GM21447 (cell line): ENCODE measurements at regions not wholly inside any gene's neighbourhood (a gene's known extent, or its start where the extent isn't known, plus 50 kb on each side); places are given as distances from the start of the nearest gene placed in this dataset.
"Not testable (repeated sequence)": the region's sequence is repeated elsewhere in the genome, so short reads cannot be mapped to it uniquely, and the experiment has no call there.

Experiments
- ATAC-seq: cut with Tn5 transposase; IDR thresholded peaks from one replicate; pipeline ENCODE4 v1.9.1; 2021; ENCODE audit not compliant: unreplicated experiment

DNA sequence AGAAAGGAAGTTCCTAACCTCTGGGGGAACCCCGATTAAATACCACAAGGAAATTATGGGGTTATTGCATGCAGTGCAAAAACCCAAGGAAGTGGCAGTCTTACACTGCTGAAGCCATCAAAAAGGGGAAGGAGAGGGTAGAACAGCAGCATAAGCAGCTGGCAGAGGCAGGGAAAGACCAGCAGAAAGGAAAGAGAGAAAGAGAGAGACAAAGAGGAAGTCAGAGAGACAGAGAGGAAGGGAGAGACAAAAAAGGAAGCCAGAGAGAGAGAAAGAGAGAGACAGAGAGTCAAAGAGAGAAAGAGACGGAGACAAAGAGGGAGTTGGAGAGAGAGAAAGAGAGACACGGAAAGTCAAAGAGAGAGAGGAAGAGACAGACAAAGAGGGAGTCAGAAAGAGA is 689.1 kb downstream of the TFAP2A start:
- not testable (repeated sequence) for ATAC-seq

DNA sequence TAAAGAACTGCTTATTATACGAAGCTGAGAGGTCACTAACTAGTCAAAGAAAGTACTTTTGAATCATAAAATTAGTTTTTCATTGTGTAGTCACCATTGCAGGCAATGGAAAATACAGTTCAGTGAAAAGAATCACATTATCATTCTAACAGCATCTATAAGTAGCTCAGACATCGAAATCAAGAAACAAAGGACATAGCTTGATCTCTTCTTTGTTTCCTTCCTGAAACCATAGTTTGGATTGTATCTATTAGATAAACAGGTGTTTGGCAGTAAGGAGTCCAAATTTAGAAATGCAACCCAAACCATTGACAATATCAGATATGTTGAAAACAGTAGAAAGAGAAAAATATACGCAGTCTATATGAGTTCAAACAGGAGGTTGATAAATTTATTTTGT is 697.3 kb downstream of the TFAP2A start:
- no peak for ATAC-seq

DNA sequence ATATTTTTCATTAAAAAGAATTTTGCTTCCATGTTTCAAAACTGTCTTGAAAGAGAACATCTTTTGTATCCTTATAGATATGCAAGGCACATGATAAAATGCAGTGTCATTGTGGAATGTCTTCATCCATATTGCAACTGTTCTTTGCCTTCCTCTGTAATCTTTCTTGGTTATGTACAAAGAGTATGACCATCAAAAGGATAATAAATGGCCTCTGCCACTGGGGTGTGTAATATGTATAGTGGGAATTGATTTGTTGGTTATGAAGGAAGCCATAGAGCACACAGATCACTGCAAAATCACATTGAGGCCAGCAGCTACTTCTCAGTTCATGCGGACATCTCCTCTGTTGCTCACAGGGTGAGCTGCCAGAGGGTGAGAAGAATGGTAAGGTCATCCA is 703.5 kb downstream of the TFAP2A start:
- no peak for ATAC-seq

DNA sequence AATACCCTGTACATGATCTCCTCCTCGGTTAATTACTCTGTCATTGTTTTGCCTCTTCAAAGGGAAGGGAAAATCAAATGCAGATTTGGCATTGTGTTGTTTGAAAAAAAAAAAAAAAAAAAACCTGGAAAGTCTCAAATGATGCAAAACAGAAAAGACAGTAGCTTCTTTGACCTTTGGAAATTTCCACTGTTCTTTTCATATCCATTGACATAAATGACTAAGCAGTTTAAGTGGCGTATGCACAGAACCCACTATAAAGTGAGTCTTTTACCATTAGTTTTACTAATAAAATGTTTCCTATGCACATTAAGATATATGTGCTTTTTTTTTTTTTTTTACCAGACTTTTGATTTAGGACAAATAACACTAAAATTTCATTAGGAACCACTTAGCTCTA is 704.3 kb downstream of the TFAP2A start:
- ATAC-seq: no peak

DNA sequence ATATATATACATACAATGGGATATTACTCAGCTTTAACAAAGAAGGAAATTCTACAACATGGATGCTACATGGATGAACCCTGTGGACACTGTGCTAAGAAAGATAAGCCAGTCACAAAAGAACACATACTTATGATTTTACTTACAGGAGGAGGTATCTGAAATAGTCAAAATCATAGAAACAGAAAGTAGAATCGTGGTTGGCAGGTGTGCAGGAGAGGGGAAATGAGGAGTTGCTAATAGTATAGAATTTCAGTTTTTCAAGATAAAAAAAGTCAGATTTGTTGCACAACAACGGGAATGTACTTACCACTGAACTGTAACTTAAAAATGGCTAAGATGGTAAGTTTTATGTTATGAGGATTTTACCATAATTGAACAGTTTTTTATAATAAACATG is 706.3 kb downstream of the TFAP2A start:
- ATAC-seq: no peak

DNA sequence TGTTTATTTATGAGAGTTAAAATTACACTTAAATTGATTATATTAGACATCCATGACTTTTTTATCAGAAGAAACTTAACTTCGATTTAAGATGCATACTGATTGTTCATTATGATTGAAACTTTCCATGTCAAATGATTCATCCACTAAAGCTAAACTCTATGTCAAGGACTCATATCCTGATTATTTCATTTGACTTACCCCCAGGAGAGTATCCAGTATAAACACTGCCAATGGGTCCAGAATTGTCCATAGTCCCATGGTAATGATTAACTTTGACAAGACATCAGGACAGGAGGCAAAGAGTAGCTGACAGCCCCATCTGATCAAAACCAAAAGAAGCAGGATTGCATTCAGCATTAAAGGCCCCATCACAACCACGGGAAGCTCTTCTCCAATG is 709.9 kb downstream of the TFAP2A start:
- ATAC-seq: no peak

DNA sequence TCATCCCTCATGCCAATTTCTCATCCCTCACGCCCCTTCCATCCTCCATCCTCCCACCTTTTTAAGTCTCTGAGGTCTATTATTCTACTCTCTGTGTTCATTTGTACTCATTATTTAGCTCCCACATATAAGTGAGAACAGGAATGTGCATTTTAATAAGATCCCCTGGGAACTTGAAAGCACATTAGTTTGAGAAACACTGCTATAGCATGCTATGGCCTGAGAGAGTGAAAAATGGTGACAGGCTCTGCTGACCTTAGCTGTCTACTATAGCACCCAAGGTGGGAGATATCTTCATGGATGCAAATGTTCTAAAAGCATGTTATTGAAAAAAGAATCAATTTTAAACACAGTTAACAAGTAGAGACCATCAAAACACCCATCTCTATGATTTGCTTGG is 712.0 kb downstream of the TFAP2A start:
- ATAC-seq: no peak

DNA sequence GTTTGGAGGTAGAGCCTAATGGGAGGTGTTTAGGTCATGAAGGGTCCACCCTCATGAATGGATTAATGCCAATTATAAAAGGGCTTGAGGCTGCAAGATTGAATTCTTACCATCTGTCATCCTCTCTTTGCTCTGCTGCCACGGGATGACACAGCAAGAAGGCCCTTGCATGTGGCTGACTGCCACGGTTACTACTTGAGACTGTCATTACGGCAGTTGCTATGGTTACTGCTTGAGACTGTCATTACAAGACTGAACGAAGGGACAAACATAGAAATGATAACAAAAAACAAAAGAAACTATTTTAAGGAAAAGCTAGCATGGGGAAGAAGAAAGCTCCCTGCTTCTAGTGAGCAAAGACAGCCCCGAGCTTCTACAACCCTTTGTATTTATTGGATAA is 715.0 kb downstream of the TFAP2A start:
- no peak for ATAC-seq

DNA sequence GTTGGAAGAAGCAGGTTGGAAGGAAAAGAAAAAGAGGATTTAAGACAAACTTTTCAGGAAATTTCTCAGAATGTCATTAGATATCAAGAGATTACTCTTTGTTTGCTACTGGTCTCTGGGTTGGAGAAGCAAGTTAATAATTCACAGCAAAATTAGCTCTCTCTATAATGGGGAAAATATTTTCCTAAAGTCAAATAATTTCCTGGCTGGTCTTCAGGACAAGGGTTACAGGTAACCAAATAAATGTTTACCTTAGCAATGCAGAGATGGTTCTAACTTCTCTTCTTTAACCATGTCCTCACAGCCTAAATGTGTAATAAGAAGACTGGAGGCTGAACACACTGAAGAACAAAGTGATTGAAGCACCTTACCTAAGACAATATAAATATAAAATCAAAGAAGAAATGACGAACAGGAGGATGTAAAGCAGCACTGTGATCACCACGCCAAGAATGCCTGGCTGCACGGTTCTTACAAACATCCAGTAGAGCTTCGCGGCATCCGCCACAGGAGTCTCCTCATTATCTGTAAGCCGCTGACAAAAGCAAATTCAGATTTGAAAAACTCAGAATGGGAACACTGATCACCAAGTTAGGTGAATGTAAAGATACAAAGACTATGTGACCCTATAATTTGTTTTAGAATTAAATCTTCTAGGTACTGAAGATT is 717.5 kb downstream of the TFAP2A start:
- no peak for ATAC-seq

DNA sequence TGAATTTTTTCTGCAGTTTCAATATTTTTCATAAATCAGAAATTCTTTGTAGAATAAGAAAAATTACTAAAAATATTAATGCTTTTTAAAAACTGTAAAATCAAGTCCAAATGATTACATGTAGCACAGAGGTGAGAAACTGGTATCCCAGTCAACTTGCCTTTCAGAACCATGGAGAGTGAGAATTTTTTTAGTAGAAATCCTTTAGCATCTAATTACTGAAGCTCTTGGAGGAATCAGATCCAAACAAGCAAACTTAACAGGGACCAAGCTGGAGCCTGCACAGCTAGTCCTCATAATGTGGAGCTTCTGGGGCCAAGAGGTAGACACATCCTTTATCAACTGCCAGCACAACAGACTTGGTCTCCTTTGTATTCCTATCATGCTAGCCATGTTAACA is 724.5 kb downstream of the TFAP2A start:
- no peak for ATAC-seq

DNA sequence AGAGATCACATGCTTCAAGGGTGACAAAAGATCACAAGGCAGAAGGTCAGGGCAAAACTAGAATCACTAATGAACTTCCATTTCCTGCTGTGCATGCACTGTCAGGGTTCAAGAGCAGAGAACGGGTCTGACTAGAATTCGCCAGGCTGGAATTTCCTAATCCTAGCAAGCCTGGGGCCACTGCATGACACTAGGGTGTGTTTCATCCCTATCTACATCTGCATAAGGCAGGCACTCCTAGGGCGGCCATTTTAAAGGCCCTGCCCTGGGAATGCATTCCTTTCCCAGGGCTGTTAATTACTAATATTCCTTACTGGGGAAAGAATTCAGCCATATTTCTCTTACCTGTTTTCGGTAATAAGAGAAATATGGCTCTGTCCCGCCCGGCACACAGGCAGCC is 734.1 kb downstream of the TFAP2A start:
- ATAC-seq: not testable (repeated sequence)

DNA sequence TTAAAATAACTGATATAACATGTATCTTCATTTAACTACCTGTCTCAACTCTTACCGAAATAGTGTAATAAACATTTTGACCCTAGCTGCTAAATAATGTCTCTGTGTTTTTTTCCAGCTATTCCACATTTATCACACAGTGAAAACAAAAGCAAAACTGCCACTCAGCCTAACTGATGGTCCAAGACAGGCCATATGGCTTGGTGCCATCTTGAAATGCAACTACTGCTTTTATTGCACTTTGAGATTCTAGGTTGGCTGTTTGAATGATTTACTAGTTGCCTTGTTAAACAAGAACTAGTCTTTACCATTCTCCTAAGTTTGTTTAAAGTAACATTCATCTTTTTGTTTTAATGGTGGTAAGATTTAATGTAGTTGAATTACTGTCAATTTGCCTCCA is 739.8 kb downstream of the TFAP2A start:
- no peak for ATAC-seq

DNA sequence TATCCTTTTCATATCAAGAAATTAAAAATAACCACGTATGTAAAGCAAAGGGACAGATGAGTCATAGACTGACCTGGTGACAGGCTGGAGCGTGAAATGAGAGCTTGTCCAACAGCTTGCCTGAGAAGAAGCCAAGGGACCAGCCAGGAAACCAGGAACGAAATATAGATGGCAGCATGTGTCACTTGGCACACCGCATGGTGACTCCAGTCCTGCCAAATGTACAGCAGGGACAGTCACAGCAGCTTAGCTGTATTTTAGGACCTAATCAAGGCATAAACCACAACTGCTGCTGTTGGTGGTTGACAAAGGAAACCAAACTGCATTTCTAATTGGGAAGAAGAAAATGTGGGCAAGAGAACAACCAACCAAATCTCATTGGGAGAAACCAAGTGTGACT is 755.0 kb downstream of the TFAP2A start:
- ATAC-seq: no peak

DNA sequence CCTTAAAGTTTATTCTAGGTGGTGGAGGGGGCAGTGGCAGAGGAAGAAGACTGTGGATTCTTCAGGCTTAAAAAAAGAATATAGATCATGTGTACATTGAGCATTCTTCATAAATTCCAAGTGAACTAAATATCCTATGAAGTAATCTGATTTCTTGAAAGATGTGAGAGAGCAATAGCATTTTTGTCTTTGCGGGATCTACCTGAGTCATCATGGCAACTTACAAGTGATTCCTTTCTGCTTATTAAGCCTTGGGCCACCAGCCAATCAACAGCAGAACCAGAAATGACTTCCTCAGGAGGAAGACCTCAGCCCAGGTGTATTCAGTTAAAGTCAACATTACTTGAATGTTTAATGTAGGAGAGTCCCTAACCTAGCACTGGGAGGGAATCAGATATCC is 756.9 kb downstream of the TFAP2A start:
- no peak for ATAC-seq

DNA sequence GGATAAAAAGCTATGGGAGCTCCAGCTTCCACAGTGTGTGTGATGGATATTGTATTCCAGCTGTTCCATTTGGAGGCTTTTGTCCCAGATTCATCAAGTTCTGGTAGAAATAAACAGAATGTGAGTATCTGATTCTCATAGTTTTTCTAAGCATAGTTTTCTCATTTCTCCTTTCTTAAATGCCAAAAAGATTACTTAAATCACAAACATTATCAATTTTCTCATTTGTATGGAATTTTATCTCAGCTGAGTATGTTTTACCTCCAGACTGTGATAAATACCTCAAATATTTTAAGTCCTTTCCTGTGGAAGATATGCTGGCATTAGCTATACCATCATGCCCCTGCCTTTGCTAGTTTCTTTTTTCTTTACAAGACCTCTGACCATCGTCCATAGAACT is 767.3 kb downstream of the TFAP2A start:
- ATAC-seq: no peak

DNA sequence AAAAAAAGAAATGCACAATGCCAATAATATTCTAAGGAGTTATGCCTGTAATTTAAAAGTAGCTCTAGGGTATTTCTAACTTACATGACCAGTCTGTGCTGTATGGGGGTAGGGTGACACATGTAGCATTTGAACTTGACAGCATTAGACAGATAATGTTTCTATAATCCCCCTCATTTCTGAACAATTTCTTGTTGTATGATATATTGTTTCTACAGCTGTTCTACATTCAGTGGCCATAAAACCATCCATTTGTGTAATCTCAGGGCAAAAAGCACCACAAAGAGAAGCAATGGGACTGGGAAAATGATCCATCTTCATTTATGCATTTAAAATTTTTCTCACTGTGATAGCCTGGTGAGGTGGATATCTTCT is 767.8 kb downstream of the TFAP2A start:
- no peak for ATAC-seq

DNA sequence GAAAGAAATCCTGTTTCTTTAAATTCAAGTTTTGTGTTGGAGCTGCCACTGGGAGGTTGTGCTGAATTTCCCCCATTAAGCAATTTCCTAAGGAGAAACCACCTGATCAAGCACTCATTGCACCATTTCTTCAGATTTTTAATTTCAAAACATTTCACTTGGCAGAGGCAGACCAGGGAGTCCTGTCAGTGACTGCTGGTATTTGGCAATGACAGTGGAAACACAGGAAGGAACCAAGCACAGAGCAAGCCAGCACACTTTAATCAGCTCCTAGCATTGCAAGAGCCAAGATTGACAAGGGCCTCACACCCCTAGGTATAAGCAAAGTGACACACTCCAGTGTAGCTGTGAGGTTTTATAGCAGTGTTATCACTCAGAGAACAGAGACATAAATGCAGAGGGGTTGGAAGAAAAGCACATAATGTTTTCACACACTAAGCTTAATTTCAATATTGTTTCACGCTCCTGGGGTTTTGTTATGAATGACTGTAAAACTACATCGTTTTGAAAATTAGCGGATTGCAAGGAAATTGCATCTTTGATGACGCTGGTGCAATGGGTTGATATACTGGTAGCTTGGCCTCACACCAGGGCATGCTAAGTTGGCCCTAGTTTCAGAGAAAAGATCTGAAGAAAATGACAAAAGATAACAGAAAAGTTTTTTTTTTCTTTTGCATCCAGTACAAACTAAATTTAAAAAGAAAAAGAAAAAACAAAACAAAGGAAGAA is 768.4 kb downstream of the TFAP2A start:
- no peak for ATAC-seq

DNA sequence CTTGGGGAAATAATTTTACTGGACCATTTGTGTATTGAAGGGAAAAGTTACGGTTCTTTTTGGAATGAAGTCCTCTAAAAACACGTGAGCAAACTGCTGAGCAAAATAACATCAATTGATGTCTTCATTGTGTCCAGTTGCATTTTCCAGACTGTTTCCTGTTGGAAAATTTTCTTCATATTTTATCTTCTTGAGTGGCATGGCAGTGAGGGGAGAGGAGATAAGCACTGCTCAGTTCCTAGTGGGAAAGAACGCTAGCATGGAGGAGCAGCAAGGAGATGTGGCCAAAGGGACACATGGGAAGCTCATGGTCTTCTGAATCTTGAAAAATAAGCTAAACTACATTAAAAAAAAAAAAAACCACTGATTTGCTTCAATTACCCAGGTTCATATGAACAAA is 776.0 kb downstream of the TFAP2A start:
- no peak for ATAC-seq

DNA sequence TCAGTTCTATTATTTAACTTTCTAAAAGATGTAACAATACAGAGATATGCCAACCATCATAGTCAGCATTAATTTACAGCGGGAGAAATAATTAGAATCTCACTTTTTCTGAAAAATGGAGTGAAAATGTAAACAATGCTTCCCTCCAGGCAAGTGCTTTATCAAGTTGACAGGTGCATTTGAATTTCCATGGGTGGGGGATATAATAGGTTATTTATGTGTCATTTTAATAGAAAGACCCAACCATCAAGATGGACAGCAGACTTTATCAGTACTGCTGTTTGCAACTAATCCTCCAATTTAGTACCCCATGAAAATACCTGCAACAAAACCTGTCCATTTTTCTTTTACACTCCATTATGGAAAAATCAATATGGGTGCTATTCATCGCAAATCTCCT is 780.1 kb downstream of the TFAP2A start:
- no peak for ATAC-seq

DNA sequence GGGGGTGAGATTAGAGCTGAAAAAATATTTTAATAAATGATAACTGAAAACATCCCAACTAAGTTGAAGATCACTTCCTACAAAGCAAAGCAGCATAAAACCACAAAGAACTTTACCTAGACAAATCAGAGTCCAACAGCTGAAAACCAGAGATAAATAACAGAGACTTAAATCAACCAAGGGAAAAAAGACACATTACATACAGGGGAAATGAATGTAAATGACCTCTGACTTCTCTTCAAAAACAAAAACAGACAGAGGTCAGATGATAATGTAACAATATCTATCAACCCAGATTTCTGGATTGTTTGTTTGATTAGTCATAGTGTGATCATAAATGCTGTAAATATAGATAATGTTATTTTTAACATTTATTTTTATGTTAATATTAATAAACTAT is 782.8 kb downstream of the TFAP2A start:
- no peak for ATAC-seq

DNA sequence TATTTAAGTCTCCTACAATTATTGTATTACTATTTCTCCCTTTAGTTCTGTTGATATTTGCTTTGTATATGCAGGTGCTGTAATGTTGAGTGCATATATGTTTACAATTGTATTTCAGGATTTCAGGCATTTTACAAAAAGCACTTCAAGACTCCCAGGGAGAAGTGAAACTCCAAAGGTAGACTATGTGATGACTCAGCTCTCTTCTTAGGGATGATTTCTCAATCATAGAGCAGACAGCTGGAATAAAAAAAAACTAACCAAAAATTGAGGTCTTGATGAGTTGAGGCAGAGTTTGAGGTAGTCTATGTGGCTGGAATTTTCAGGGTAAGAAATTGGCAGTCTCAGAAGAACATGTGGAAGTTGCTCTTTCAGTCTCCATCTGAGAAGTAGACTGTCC is 786.1 kb downstream of the TFAP2A start:
- ATAC-seq: no peak

DNA sequence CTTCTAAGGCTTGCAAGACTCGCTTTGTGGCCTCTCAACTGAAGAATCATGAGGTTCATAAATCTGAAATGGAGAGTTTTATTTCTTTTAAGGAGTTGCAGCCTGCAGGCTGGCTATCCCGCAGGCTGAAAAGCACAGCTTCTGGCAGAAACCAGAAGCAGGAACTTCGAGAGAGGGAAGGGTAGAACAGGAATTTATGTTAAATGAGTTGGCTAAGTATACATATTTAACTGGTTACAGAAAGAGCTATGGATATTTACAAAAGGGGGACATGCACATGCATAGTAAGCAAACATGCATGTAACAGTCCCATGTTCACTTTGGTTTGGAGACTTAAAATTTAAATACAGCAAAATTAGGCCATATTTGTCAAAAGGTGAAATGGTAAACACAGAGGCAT is 787.0 kb downstream of the TFAP2A start:
- no peak for ATAC-seq

DNA sequence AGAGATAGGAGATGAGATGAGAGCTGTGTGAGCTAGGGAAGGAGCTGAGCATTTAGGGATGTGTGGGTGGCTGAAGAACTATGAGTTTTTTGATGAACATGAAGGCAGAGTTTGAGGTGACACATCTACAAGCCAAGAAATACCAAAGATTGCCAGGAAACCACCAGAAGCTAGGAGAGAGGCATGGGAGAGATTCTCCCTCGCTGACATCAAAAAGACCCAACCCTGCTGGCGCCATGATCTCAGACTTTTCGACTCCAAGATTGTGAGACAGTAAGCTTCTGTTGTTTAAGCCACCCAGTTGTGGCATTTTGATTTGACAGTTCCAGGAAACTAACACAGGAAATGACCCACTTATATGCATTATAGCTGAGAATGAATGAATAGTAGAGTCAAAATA is 790.9 kb downstream of the TFAP2A start:
- no peak for ATAC-seq
